ENCODE measurements at regions not wholly inside any gene's neighbourhood (a gene's known extent, or its start where the extent isn't known, plus 50 kb on each side); places are given as distances from the start of the nearest gene placed in this dataset.
"Not testable (repeated sequence)": the region's sequence is repeated elsewhere in the genome, so short reads cannot be mapped to it uniquely, and the experiment has no call there.

DNA sequence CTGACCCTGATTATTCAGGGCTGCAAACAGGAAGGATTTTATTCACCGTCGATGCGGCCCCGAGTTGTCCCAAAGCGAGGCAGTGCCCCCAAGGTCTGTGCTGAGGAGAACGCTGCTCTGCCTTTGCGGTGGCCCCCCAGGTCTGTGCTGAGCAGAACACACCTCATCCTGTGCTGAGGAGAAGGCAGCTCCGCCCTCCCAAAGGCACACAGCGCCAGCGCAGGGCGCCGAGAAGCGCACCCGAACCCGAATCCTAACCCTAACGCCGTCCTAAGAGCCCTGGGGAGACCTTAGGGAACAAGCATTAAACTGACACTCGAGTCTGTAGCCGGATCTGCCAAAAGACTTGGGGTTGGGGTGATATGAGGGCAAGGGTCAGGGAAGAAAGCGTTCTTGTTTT lies 188.9 kb downstream of the CCT8L2 start:
- TF ChIP-seq POLR2A (IDR thresholded peaks at IDR 0.05; ENCODE audit: low read depth) = not testable (repeated sequence)
- TF ChIP-seq, protein P1, sequence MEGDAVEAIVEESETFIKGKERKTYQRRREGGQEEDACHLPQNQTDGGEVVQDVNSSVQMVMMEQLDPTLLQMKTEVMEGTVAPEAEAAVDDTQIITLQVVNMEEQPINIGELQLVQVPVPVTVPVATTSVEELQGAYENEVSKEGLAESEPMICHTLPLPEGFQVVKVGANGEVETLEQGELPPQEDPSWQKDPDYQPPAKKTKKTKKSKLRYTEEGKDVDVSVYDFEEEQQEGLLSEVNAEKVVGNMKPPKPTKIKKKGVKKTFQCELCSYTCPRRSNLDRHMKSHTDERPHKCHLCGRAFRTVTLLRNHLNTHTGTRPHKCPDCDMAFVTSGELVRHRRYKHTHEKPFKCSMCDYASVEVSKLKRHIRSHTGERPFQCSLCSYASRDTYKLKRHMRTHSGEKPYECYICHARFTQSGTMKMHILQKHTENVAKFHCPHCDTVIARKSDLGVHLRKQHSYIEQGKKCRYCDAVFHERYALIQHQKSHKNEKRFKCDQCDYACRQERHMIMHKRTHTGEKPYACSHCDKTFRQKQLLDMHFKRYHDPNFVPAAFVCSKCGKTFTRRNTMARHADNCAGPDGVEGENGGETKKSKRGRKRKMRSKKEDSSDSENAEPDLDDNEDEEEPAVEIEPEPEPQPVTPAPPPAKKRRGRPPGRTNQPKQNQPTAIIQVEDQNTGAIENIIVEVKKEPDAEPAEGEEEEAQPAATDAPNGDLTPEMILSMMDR (IDR thresholded peaks at IDR 0.05) = not testable (repeated sequence)
